PC-9 (cell line): ENCODE measurements at regions not wholly inside any gene's neighbourhood (a gene's known extent, or its start where the extent isn't known, plus 50 kb on each side); places are given as distances from the start of the nearest gene placed in this dataset.

ENCODE experiments used
- CTCF ChIP-seq: fragments of 200-600 bp; sonication (generic); conservative IDR thresholded peaks from 2 replicates; pipeline ENCODE4 v1.6.1; 2017; ENCODE audit warnings: mixed run types, antibody characterized with exemption, mild to moderate bottlenecking, moderate library complexity
- EZH2 ChIP-seq: fragments of 200-600 bp; sonication (generic); IDR thresholded peaks from 2 replicates; pipeline ENCODE4 v1.8.0; 2017; ENCODE audit warnings: antibody characterized with exemption, low read depth

GRCh38 chr2:38170733-38171132, 94.8 kb upstream of the CYP1B1 start:
- TF ChIP-seq CTCF (no peak), EZH2 (no peak)
